ENCODE measurements at regions not wholly inside any gene's neighbourhood (a gene's known extent, or its start where the extent isn't known, plus 50 kb on each side); places are given as distances from the start of the nearest gene placed in this dataset.

DNA sequence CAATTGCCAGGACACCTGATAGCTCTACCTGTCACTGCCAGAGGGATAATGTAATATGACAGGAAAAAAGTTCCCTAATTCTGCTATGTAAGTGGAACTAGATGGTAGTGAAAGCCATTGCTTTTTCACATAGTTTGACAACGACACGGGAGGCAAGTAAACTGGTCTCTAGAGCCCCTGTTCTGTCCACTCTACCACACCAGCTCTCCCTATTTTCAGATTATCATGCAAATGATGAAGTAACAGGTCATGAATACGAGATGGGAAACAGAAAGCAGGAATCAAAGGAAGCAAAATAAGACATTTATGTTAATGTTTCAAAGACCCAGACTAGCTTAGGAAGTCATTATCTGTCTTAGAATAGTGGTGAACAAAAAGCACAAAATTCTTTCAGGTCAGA, 56.2 kb downstream of the TAF11L14 start:
- TF ChIP-seq BACH2 (CRISPR knock-in tag; IDR thresholded peaks at IDR 0.05; ENCODE audit: borderline replicate concordance), result no peak
- no peak for TF ChIP-seq ZNF8 (CRISPR knock-in tag; IDR thresholded peaks at IDR 0.05)
- TF ChIP-seq, protein P1, sequence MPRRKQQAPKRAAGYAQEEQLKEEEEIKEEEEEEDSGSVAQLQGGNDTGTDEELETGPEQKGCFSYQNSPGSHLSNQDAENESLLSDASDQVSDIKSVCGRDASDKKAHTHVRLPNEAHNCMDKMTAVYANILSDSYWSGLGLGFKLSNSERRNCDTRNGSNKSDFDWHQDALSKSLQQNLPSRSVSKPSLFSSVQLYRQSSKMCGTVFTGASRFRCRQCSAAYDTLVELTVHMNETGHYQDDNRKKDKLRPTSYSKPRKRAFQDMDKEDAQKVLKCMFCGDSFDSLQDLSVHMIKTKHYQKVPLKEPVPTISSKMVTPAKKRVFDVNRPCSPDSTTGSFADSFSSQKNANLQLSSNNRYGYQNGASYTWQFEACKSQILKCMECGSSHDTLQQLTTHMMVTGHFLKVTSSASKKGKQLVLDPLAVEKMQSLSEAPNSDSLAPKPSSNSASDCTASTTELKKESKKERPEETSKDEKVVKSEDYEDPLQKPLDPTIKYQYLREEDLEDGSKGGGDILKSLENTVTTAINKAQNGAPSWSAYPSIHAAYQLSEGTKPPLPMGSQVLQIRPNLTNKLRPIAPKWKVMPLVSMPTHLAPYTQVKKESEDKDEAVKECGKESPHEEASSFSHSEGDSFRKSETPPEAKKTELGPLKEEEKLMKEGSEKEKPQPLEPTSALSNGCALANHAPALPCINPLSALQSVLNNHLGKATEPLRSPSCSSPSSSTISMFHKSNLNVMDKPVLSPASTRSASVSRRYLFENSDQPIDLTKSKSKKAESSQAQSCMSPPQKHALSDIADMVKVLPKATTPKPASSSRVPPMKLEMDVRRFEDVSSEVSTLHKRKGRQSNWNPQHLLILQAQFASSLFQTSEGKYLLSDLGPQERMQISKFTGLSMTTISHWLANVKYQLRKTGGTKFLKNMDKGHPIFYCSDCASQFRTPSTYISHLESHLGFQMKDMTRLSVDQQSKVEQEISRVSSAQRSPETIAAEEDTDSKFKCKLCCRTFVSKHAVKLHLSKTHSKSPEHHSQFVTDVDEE (CRISPR knock-in tag; IDR thresholded peaks at IDR 0.05), result no peak
- no peak for TF ChIP-seq ISL1 (CRISPR knock-in tag; IDR thresholded peaks at IDR 0.05)
- no peak for TF ChIP-seq ARNTL (CRISPR knock-in tag; IDR thresholded peaks at IDR 0.05; ENCODE audit: borderline replicate concordance, low read depth)
- TF ChIP-seq ESRRG (CRISPR knock-in tag; IDR thresholded peaks at IDR 0.05), result no peak
- TF ChIP-seq OSR1 (CRISPR knock-in tag; IDR thresholded peaks at IDR 0.05), result no peak
- no peak for TF ChIP-seq ZNF70 (CRISPR knock-in tag; IDR thresholded peaks at IDR 0.05)
- TF ChIP-seq, protein P2, sequence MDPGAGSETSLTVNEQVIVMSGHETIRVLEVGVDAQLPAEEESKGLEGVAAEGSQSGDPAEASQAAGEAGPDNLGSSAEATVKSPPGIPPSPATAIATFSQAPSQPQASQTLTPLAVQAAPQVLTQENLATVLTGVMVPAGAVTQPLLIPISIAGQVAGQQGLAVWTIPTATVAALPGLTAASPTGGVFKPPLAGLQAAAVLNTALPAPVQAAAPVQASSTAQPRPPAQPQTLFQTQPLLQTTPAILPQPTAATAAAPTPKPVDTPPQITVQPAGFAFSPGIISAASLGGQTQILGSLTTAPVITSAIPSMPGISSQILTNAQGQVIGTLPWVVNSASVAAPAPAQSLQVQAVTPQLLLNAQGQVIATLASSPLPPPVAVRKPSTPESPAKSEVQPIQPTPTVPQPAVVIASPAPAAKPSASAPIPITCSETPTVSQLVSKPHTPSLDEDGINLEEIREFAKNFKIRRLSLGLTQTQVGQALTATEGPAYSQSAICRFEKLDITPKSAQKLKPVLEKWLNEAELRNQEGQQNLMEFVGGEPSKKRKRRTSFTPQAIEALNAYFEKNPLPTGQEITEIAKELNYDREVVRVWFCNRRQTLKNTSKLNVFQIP (CRISPR knock-in tag; IDR thresholded peaks at IDR 0.05; ENCODE audit: borderline replicate concordance, low read depth), result no peak
- TF ChIP-seq TCF4 (CRISPR knock-in tag; IDR thresholded peaks at IDR 0.05; ENCODE audit: borderline replicate concordance), result no peak
- no peak for TF ChIP-seq ZNF565 (CRISPR knock-in tag; conservative IDR thresholded peaks at IDR 0.05; ENCODE audit: low read depth)
- TF ChIP-seq SNAI2 (CRISPR knock-in tag; IDR thresholded peaks at IDR 0.05), result no peak
- TF ChIP-seq TOX (CRISPR knock-in tag; IDR thresholded peaks at IDR 0.05; ENCODE audit: borderline replicate concordance), result no peak
- no peak for TF ChIP-seq CREB5 (CRISPR knock-in tag; IDR thresholded peaks at IDR 0.05; ENCODE audit: low read depth)
- no peak for ATAC-seq

DNA sequence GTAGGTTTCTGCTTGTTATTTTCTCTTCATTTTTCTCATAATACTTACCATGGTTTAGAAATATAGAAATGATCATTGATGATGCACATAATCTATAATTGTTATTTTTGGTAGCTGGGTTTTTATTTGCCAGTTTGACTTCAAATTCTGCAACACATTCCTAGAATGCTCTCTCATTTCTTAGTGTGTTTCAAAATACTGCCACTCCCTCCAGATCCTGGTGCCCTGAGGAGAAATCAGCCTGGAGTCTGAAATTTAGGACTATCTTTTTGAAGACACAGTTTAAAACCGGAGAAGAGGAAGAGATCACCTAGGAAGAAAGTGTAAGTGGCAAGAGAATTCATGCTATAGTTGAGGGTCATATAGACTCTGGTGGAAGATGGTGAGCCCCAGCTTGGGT, 57.5 kb downstream of the TAF11L14 start:
- no peak for ATAC-seq
- no peak for TF ChIP-seq ZNF8 (CRISPR knock-in tag; IDR thresholded peaks at IDR 0.05)
- no peak for TF ChIP-seq ZNF70 (CRISPR knock-in tag; IDR thresholded peaks at IDR 0.05)
- no peak for TF ChIP-seq ISL1 (CRISPR knock-in tag; IDR thresholded peaks at IDR 0.05)
- TF ChIP-seq, protein P2 (CRISPR knock-in tag; IDR thresholded peaks at IDR 0.05; ENCODE audit: borderline replicate concordance, low read depth), result no peak
- no peak for TF ChIP-seq ZC3H10 (CRISPR knock-in tag; IDR thresholded peaks at IDR 0.05)
- TF ChIP-seq BACH2 (CRISPR knock-in tag; IDR thresholded peaks at IDR 0.05; ENCODE audit: borderline replicate concordance), result no peak
- TF ChIP-seq, protein P3, sequence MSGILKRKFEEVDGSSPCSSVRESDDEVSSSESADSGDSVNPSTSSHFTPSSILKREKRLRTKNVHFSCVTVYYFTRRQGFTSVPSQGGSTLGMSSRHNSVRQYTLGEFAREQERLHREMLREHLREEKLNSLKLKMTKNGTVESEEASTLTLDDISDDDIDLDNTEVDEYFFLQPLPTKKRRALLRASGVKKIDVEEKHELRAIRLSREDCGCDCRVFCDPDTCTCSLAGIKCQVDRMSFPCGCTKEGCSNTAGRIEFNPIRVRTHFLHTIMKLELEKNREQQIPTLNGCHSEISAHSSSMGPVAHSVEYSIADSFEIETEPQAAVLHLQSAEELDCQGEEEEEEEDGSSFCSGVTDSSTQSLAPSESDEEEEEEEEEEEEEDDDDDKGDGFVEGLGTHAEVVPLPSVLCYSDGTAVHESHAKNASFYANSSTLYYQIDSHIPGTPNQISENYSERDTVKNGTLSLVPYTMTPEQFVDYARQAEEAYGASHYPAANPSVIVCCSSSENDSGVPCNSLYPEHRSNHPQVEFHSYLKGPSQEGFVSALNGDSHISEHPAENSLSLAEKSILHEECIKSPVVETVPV (CRISPR knock-in tag; IDR thresholded peaks at IDR 0.05), result no peak
- no peak for TF ChIP-seq PPARA (CRISPR knock-in tag; IDR thresholded peaks at IDR 0.05; ENCODE audit: borderline replicate concordance)
- no peak for TF ChIP-seq GLIS3 (CRISPR knock-in tag; IDR thresholded peaks at IDR 0.05)
- no peak for TF ChIP-seq ZNF565 (CRISPR knock-in tag; conservative IDR thresholded peaks at IDR 0.05; ENCODE audit: low read depth)
- TF ChIP-seq, protein P1 (CRISPR knock-in tag; IDR thresholded peaks at IDR 0.05), result no peak
- no peak for TF ChIP-seq ARNTL (CRISPR knock-in tag; IDR thresholded peaks at IDR 0.05; ENCODE audit: borderline replicate concordance, low read depth)
- no peak for TF ChIP-seq PATZ1 (CRISPR knock-in tag; IDR thresholded peaks at IDR 0.05; ENCODE audit: borderline replicate concordance)
- no peak for TF ChIP-seq ESRRG (CRISPR knock-in tag; IDR thresholded peaks at IDR 0.05)
- TF ChIP-seq SNAI2 (CRISPR knock-in tag; IDR thresholded peaks at IDR 0.05), result no peak
- no peak for TF ChIP-seq RARB (CRISPR knock-in tag; IDR thresholded peaks at IDR 0.05)
